Transverse colon (tissue), 4 donors: ENCODE measurements at regions not wholly inside any gene's neighbourhood (a gene's known extent, or its start where the extent isn't known, plus 50 kb on each side); places are given as distances from the start of the nearest gene placed in this dataset.

Experiments
- DNase-seq: peaks from one replicate; pipeline ENCODE4 v3.0.0-alpha.2; 2019
- H3K27ac ChIP-seq, 4 donors: fragments of 200-600 bp; sonication (generic); 2 replicates each; pipeline ENCODE4 v1.5.1; 2016 to 2018; ENCODE audit warnings: inconsistent platforms in 4 of 4
- H3K27me3 ChIP-seq: fragments of 200-600 bp; sonication (generic); 2 replicates; pipeline ENCODE4 v1.5.1; 2017; ENCODE audit warnings: inconsistent platforms
- H3K36me3 ChIP-seq, 4 donors: fragments of 200-600 bp; sonication (generic); 2 replicates each; pipeline ENCODE4 v1.5.1; 2017 to 2019; ENCODE audit warnings: inconsistent platforms in 4 of 4
- H3K4me1 ChIP-seq, 4 donors: fragments of 200-600 bp; sonication (generic); 2 replicates each; pipeline ENCODE4 v1.5.1; 2017 to 2020; ENCODE audit warnings: inconsistent platforms in 4 of 4
- H3K4me3 ChIP-seq, 4 donors: fragments of 200-600 bp; sonication (generic); 1 replicate in 1 of 4; 2 replicates in 3 of 4; pipeline versions ENCODE4 v1.5.1 to v1.6.1; 2017 to 2019; ENCODE audit warnings: inconsistent platforms in 4 of 4
- H3K9me3 ChIP-seq, 2 donors: fragments of 200-600 bp; sonication (generic); 2 replicates each; pipeline ENCODE4 v1.5.1; 2017 to 2019; ENCODE audit warnings: inconsistent platforms in 2 of 2
- EP300 ChIP-seq: sonication (generic); formaldehyde crosslinking; IDR thresholded peaks from one replicate; pipeline ENCODE4 v1.6.1; 2017; ENCODE audit warnings: antibody characterized with exemption, low read depth
- POLR2A ChIP-seq: fragments of 450-650 bp; IDR thresholded peaks from one replicate; pipeline ENCODE4 v1.6.1; 2016; ENCODE audit warnings: antibody characterized with exemption, mild to moderate bottlenecking, moderate library complexity
- POLR2AphosphoS5 ChIP-seq, 3 donors: sonication (generic); formaldehyde crosslinking; IDR thresholded peaks; one replicate each; pipeline ENCODE4 v1.6.1; 2016; ENCODE audit warnings: antibody characterized with exemption in 3 of 3
- WGBS, 2 donors: methylation state at CpG; one replicate each; pipeline ENCODE4 v1.1.5; 2018; ENCODE audit warnings: low coverage in 1 of 2; 5-methylcytosine and 5-hydroxymethylcytosine counted together
- in situ Hi-C, 4 donors: fragments of 200-750 bp; cut with MboI; loops; one replicate each; pipeline versions ENCODE4 v1.15.0 to v1.15.1; 2017; ENCODE audit warnings: low sequenced_read_pairs in 3 of 4, low pct_ligation_motif_present in 1 of 4, low pct_unique_long_range_greater_than_20kb in 1 of 4
- intact Hi-C: fragments of 100-400 bp; cut with DNase I; formaldehyde crosslinking; loops from one replicate; pipeline ENCODE4 v1.15.1; 2023; ENCODE audit warnings: low total_unique reads
- TF ChIP-seq, protein P1 (sequence below), 5 experiments: fragments of 200-600 bp in 3 of 5; fragments of 450-650 bp in 2 of 5; sonication (generic) in 3 of 5; IDR thresholded peaks; 1 replicate in 2 of 5; 2 replicates in 3 of 5; pipeline ENCODE4 v1.5.1; 2016 to 2017; ENCODE audit warnings: antibody characterized with exemption in 5 of 5, inconsistent platforms in 3 of 5, mild to moderate bottlenecking in 2 of 5, moderate library complexity in 1 of 5

DNA sequence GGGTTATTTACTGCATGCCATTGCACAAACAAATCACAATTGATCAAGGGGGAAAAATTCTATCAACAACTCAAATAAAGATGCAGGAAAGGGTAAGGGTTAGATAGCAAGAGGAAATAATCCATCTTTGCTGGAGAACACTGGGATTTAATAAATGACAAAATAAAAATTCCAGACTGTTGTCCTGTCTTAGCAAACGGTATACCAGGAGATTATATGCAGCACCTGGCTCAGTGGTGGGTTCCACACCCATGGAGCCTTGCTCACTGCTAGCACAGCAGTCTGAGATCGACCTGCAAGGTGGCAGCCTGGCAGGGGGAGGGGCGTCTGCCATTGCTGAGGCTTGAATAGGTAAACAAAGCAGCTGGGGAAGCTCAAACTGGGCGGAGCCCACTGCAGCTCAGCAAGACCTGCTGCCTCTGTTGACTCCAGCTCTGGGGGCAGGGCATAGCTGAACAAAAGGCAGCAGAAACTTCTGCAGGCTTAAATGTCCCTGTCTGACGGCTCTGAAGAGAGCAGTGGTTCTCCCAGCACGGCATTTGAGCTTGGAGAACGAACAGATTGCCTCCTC, 296.5 kb upstream of the THSD7B start:
- in situ Hi-C loops (no loop called here), intact Hi-C loops (no loop called here)
- no peak for DNase-seq

DNA sequence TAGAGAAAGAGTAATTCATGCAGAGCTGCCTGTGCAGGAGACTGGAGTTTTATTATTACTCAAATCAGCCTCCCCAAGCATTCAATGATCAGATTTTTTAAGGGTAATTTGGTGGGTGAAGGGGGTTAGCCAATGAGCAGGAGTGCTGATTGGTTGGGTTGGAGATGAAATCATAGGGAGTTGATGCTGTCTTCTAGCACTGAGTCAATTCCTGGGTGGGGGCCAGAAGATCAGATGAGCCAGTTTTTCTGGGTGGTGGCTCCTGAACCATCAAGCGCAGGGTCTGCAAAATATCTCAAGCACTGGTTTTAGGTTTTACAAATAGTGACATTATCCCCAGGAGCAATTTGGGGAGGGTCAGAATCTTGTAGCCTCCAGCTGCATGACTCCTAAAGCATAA, 312.8 kb upstream of the THSD7B start:
- no peaks in the 10 kb centered on the region for H3K36me3 ChIP-seq
- TF ChIP-seq EP300 (no peak), POLR2A (no peak), POLR2AphosphoS5 (IDR thresholded peaks at IDR 0.05) (no peak)
- TF ChIP-seq, protein P1, sequence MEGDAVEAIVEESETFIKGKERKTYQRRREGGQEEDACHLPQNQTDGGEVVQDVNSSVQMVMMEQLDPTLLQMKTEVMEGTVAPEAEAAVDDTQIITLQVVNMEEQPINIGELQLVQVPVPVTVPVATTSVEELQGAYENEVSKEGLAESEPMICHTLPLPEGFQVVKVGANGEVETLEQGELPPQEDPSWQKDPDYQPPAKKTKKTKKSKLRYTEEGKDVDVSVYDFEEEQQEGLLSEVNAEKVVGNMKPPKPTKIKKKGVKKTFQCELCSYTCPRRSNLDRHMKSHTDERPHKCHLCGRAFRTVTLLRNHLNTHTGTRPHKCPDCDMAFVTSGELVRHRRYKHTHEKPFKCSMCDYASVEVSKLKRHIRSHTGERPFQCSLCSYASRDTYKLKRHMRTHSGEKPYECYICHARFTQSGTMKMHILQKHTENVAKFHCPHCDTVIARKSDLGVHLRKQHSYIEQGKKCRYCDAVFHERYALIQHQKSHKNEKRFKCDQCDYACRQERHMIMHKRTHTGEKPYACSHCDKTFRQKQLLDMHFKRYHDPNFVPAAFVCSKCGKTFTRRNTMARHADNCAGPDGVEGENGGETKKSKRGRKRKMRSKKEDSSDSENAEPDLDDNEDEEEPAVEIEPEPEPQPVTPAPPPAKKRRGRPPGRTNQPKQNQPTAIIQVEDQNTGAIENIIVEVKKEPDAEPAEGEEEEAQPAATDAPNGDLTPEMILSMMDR (IDR thresholded peaks at IDR 0.05), result no peak
- 90% methylated on average over 1 of the region's 1 CpG; no CpG with 5 or more reads in 1 of the 2 donors for WGBS, 2 donors
- no peaks in the 10 kb centered on the region for H3K27me3 ChIP-seq
- no peak overlapping the region for H3K4me3 ChIP-seq
- H3K4me1 ChIP-seq, result no peaks in the 10 kb centered on the region
- H3K27ac ChIP-seq, result no peak overlapping the region
- H3K9me3 ChIP-seq, result no peaks in the 10 kb centered on the region
- intact Hi-C loops (no loop called here), in situ Hi-C loops (no loop called here)
- DNase-seq, result no peak

More for the DNA sequence above, 296.5 kb upstream of the THSD7B start:
- TF ChIP-seq, protein P1 (IDR thresholded peaks at IDR 0.05), result no peak
- TF ChIP-seq EP300, result no peak
- no peak for TF ChIP-seq POLR2A
- TF ChIP-seq POLR2AphosphoS5 (IDR thresholded peaks at IDR 0.05), result no peak
- no peaks in the 10 kb centered on the region for H3K4me1 ChIP-seq
- H3K36me3 ChIP-seq, result no peaks in the 10 kb centered on the region
- WGBS, 2 donors, result 43% methylated on average over 7 of the region's 7 CpGs; no CpG with 5 or more reads in 1 of the 2 donors
- H3K27me3 ChIP-seq, result no peaks in the 10 kb centered on the region
- no peaks in the 10 kb centered on the region for H3K9me3 ChIP-seq
- H3K27ac ChIP-seq, result no peak overlapping the region
- H3K4me3 ChIP-seq, result no peak overlapping the region

- TF ChIP-seq, protein P1 (IDR thresholded peaks at IDR 0.05), result no peak
- TF ChIP-seq POLR2A, result no peak
- no peak for TF ChIP-seq EP300
- no peak for TF ChIP-seq POLR2AphosphoS5 (IDR thresholded peaks at IDR 0.05)
- Histone ChIP-seq H3K4me1 (no peaks in the 10 kb centered on the region), H3K27me3 (no peaks in the 10 kb centered on the region), H3K9me3 (no peaks in the 10 kb centered on the region), H3K4me3 (no peak overlapping the region), H3K27ac (no peak overlapping the region), H3K36me3 (no peaks in the 10 kb centered on the region)
- WGBS, 2 donors, result 75 to 90% methylated on average over 3 to 7 of the region's 7 CpGs
- no peak for DNase-seq
- in situ Hi-C loops, result loop anchor here in 2 of 4 donors (25.0 kb wide), 1 partner anchor 1388 kb away; no protein-coding TSS in a partner anchor
- intact Hi-C loops, result no loop called here
These were observed 316.2 kb upstream of the THSD7B start for GRCh38 chr2:136448986-136449780.

DNA sequence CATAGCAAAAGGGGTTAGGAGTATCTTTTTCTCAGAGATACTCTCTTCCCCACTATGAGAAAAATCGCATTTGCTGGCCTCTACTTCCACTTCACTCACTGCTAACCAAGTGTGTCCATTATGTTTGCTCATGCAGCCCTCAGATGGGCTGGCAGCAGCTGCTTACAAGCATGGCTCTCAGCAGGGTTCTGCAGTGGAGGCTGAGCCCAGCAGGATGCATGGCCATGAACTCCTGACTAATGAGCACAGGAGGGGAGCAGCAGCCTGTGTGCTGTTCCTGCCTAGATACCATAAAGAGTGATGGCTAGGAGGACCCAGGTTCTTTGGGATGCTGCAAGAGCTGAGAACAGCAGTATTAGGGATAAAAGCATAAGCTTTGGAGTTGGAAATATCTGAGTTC, 316.9 kb upstream of the THSD7B start:
- no peak for DNase-seq
- in situ Hi-C loops (loop anchor here in 2 of 4 donors (25.0 kb wide), 1 partner anchor 1389 kb away; no protein-coding TSS in a partner anchor), intact Hi-C loops (no loop called here)
- WGBS, 2 donors, result 68% methylated on average over 1 of the region's 1 CpG; no CpG with 5 or more reads in 1 of the 2 donors
- H3K27me3 ChIP-seq, result no peaks in the 10 kb centered on the region
- H3K4me1 ChIP-seq, result no peaks in the 10 kb centered on the region
- no peaks in the 10 kb centered on the region for H3K9me3 ChIP-seq
- H3K36me3 ChIP-seq, result no peaks in the 10 kb centered on the region
- no peak overlapping the region for H3K4me3 ChIP-seq
- TF ChIP-seq, protein P1 (IDR thresholded peaks at IDR 0.05), result no peak
- TF ChIP-seq EP300 (no peak), POLR2AphosphoS5 (IDR thresholded peaks at IDR 0.05) (no peak), POLR2A (no peak)
- H3K27ac ChIP-seq, result no peak overlapping the region
